Common myeloid progenitor, CD34-positive (primary cell): ENCODE measurements at regions not wholly inside any gene's neighbourhood (a gene's known extent, or its start where the extent isn't known, plus 50 kb on each side); places are given as distances from the start of the nearest gene placed in this dataset.

Experiments
- CTCF ChIA-PET: fragments of 350-600 bp; sonication (Branson Sonifier 250); formaldehyde crosslinking; loops from one replicate; lab custom pipeline; 2021; ENCODE audit warnings: antibody characterized with exemption; lab: Charles Lee
- POLR2A ChIA-PET: fragments of 350-600 bp; sonication (Branson Sonifier 250); formaldehyde crosslinking; loops from one replicate; lab custom pipeline; 2021; ENCODE audit warnings: antibody characterized with exemption; lab: Charles Lee
- DNase-seq, 3 donors: peaks; one replicate each; pipeline versions ENCODE4 v3.0.0 to v3.0.0-alpha.2; 2013
- H3K27ac ChIP-seq, 2 experiments: 1 replicate in 1 of 2; 2 replicates in 1 of 2; pipeline ENCODE4 v1.7.0; 2013; ENCODE audit warnings: inconsistent platforms in 2 of 2, low read length in 2 of 2, mild to moderate bottlenecking in 2 of 2, low read depth in 1 of 2, moderate library complexity in 1 of 2; ENCODE audit not compliant: severe bottlenecking in 2 of 2, insufficient read depth in 1 of 2, poor library complexity in 1 of 2
- H3K27me3 ChIP-seq, 5 experiments: replicated peaks in 2 of 5; 1 replicate in 3 of 5; 2 replicates in 2 of 5; pipeline versions ENCODE4 v1.6.1 to v1.7.0; 2013; ENCODE audit warnings: low read length in 4 of 5, mild to moderate bottlenecking in 2 of 5, moderate library complexity in 2 of 5, inconsistent platforms in 1 of 5; ENCODE audit not compliant: insufficient read depth in 5 of 5, control insufficient read depth in 4 of 5
- H3K36me3 ChIP-seq, 4 experiments: 1 replicate in 2 of 4; 2 replicates in 2 of 4; pipeline versions ENCODE4 v1.6.1 to v1.7.0; 2013; ENCODE audit warnings: low read length in 3 of 4, control low read depth in 1 of 4, mild to moderate bottlenecking in 1 of 4; ENCODE audit not compliant: control insufficient read depth in 4 of 4, insufficient read depth in 4 of 4
- H3K4me1 ChIP-seq, 4 experiments: 1 replicate in 3 of 4; 2 replicates in 1 of 4; pipeline versions ENCODE4 v1.6.1 to v1.7.1; 2013; ENCODE audit warnings: low read length in 3 of 4, mild to moderate bottlenecking in 3 of 4, control low read depth in 1 of 4, inconsistent platforms in 1 of 4, moderate library complexity in 1 of 4; ENCODE audit not compliant: control insufficient read depth in 4 of 4, insufficient read depth in 4 of 4; ENCODE audit errors: control extremely low read depth in 1 of 4
- H3K4me3 ChIP-seq, 7 experiments: 1 replicate in 4 of 7; 2 replicates in 3 of 7; pipeline versions ENCODE4 v1.5.1 to v1.7.0; 2013; ENCODE audit warnings: mild to moderate bottlenecking in 7 of 7, low read length in 6 of 7, moderate library complexity in 6 of 7, inconsistent platforms in 2 of 7, low read depth in 2 of 7, control low read depth in 1 of 7; ENCODE audit not compliant: insufficient read depth in 4 of 7, control insufficient read depth in 1 of 7; ENCODE audit errors: extremely low read depth in 1 of 7
- H3K9me3 ChIP-seq, 5 experiments: 1 replicate in 4 of 5; 2 replicates in 1 of 5; pipeline versions ENCODE4 v1.6.1 to v1.7.1; 2013; ENCODE audit warnings: low read length in 4 of 5, mild to moderate bottlenecking in 2 of 5, inconsistent platforms in 1 of 5, low read depth in 1 of 5, moderate library complexity in 1 of 5; ENCODE audit not compliant: control insufficient read depth in 4 of 5, insufficient read depth in 2 of 5; ENCODE audit errors: control extremely low read depth in 1 of 5
- WGBS: methylation state at CpG from one replicate; pipeline ENCODE4 v1.1.5; 2013; ENCODE audit not compliant: insufficient coverage; 5-methylcytosine and 5-hydroxymethylcytosine counted together

GRCh38 chr6:134835993-134836392, 113.9 kb downstream of the ALDH8A1 start:
- POLR2A ChIA-PET: no interaction called here
- Histone ChIP-seq H3K4me3 (no peak overlapping the region), H3K36me3 (no peaks in the 10 kb centered on the region), H3K27me3 (no peaks in the 10 kb centered on the region), H3K9me3 (no peaks in the 10 kb centered on the region), H3K4me1 (no peaks in the 10 kb centered on the region), H3K27ac (no peak overlapping the region)
- WGBS: no CpG with 5 or more reads among the region's 2 CpGs
- CTCF ChIA-PET: no interaction called here
- DNase-seq: no peak

GRCh38 chr6:134830940-134831339, 119.0 kb downstream of the ALDH8A1 start:
- POLR2A ChIA-PET: interaction anchor here (0.6 to 1.3 kb wide), 2 partner anchors 11 to 446 kb away, joined by 3 read pairs; no protein-coding TSS in a partner anchor

GRCh38 chr6:134830194-134830593, 119.7 kb downstream of the ALDH8A1 start:
- Histone ChIP-seq H3K4me1 (no peaks in the 10 kb centered on the region), H3K4me3 (no peak overlapping the region), H3K27me3 (no peaks in the 10 kb centered on the region), H3K27ac (no peak overlapping the region), H3K36me3 (no peaks in the 10 kb centered on the region), H3K9me3 (peaks cover 0 to 4% (median 0%) of the 10 kb centered on the region in 5 experiments)
- ChIA-PET POLR2A (interaction anchor here (1.3 kb wide), 1 partner anchor 10 kb away, joined by 3 read pairs; no protein-coding TSS in a partner anchor), CTCF (interaction anchor here (1.9 kb wide), 1 partner anchor 656 kb away, joined by 4 read pairs; no protein-coding TSS in a partner anchor)
- DNase-seq: no peak
- WGBS: 86% methylated on average over 4 of the region's 4 CpGs

More at GRCh38 chr6:134830940-134831339, 119.0 kb downstream of the ALDH8A1 start:
- H3K27ac ChIP-seq: no peak overlapping the region
- H3K27me3 ChIP-seq: no peaks in the 10 kb centered on the region
- H3K9me3 ChIP-seq: no peaks in the 10 kb centered on the region
- 100% methylated on average over 2 of the region's 2 CpGs for WGBS
- H3K36me3 ChIP-seq: no peaks in the 10 kb centered on the region
- H3K4me1 ChIP-seq: no peaks in the 10 kb centered on the region
- CTCF ChIA-PET: interaction anchor here (1.2 kb wide), 1 partner anchor 8 kb away, joined by 3 read pairs; no protein-coding TSS in a partner anchor
- H3K4me3 ChIP-seq: no peak overlapping the region
- no peak for DNase-seq

- no peak overlapping the region for H3K4me3 ChIP-seq
- no CpG with 5 or more reads among the region's 5 CpGs for WGBS
- H3K27ac ChIP-seq: no peak overlapping the region
- no peaks in the 10 kb centered on the region for H3K27me3 ChIP-seq
- CTCF ChIA-PET: interaction anchor here (1.0 to 1.9 kb wide), 3 partner anchors 89 to 655 kb away, joined by 3 to 4 read pairs (median 3); no protein-coding TSS in a partner anchor
- peaks cover 0 to 4% (median 0%) of the 10 kb centered on the region in 5 experiments for H3K9me3 ChIP-seq
- POLR2A ChIA-PET: no interaction called here
- no peak for DNase-seq
- H3K4me1 ChIP-seq: no peaks in the 10 kb centered on the region
- H3K36me3 ChIP-seq: no peaks in the 10 kb centered on the region
Observed at GRCh38 chr6:134828641-134829040, 121.3 kb downstream of the ALDH8A1 start.

GRCh38 chr6:134826889-134827737, 122.8 kb downstream of the ALDH8A1 start:
- DNase-seq: peak in 1 of 3 donors; percentile 2
- Histone ChIP-seq H3K36me3 (no peaks in the 10 kb centered on the region), H3K9me3 (peaks cover 0 to 4% (median 0%) of the 10 kb centered on the region in 5 experiments), H3K4me1 (no peaks in the 10 kb centered on the region), H3K27ac (no peak overlapping the region), H3K4me3 (no peak overlapping the region), H3K27me3 (no peaks in the 10 kb centered on the region)
- ChIA-PET CTCF (interaction anchor here (1.1 to 2.6 kb wide), 2 partner anchors 113 to 670 kb away, joined by 4 to 10 read pairs; no protein-coding TSS in a partner anchor), POLR2A (no interaction called here)
- 100% methylated on average over 2 of the region's 3 CpGs for WGBS

GRCh38 chr6:134823710-134824034, 126.2 kb downstream of the ALDH8A1 start:
- ChIA-PET POLR2A (interaction anchor here (0.7 kb wide), 1 partner anchor 28 kb away, joined by 3 read pairs; no protein-coding TSS in a partner anchor), CTCF (interaction anchor here (0.7 to 3.6 kb wide), 12 partner anchors 8 to 707 kb away, joined by 3 to 13 read pairs (median 8); no protein-coding TSS in a partner anchor)
- Histone ChIP-seq H3K4me1 (no peaks in the 10 kb centered on the region), H3K36me3 (no peaks in the 10 kb centered on the region), H3K4me3 (no peak overlapping the region), H3K27ac (no peak overlapping the region), H3K9me3 (peaks cover 0 to 4% (median 0%) of the 10 kb centered on the region in 5 experiments), H3K27me3 (no peaks in the 10 kb centered on the region)
- WGBS: 100% methylated on average over 1 of the region's 2 CpGs
- DNase-seq: no peak
